HG03565 (cell line): ENCODE measurements at regions not wholly inside any gene's neighbourhood (a gene's known extent, or its start where the extent isn't known, plus 50 kb on each side); places are given as distances from the start of the nearest gene placed in this dataset.
"Not testable (repeated sequence)": the region's sequence is repeated elsewhere in the genome, so short reads cannot be mapped to it uniquely, and the experiment has no call there.

Source experiments
- ATAC-seq: cut with Tn5 transposase; IDR thresholded peaks from one replicate; pipeline ENCODE4 v1.9.1; 2021; ENCODE audit warnings: mild to moderate bottlenecking, moderate library complexity; ENCODE audit not compliant: unreplicated experiment

- ATAC-seq = no peak
Observed at GRCh38 chr10:21159669-21160068, 262.6 kb upstream of the NEBL start.

DNA sequence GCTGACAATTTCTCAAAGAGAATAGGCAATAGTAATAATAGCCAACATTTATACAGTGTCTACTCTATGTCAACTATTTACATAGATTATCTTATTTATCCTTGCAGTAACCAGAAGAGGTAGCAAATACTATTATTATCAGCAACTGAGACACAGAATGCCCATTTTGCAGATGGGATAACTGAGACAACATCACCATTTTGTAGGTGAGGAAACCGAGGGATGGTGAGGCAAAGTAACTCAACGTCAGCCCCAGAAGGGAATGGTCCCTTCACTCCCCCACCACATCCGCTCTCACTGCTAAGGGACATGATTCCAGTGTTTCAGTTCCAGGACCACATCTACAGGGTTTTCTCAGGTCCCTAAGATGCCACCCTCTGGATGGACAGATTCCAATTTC is 261.2 kb upstream of the NEBL start:
- ATAC-seq = no peak

DNA sequence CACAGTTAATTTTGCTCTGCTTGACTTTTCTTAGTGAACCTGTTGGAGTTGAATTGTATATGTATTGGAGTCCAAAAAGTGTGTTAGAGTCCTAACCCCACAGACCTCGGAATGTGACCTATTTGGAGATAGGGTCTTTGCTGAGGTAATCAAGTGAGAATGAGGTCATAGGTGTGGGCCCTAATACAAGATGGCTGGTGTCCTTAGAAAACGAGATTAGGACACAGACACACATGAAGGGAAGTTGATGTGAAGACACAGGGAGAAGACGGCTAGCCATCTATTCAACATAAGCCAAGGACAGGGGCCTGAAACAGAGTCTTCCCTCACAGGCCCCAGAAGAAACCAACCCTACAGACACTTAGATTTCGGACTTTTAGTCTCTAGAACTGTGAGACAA is 260.6 kb upstream of the NEBL start:
- no peak for ATAC-seq

- no peak for ATAC-seq
Observed at GRCh38 chr10:21150166-21150565, 253.1 kb upstream of the NEBL start.

DNA sequence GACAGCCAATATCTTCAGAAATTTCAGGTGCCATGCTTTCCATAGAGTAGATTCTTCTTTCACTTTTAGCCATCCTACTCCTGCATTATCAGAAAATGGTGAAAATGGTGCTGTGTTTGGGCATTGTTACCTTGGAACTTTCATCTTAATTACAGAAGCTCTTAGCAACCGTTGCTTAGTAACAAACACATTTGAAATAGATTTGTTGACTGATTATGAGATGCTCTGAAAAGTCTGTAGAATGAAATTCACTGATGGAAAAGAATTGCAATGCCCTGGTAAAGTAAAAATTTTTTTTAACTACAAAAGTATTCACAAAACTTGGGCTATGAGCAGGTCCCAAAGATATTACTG is 249.3 kb upstream of the NEBL start:
- ATAC-seq = no peak

DNA sequence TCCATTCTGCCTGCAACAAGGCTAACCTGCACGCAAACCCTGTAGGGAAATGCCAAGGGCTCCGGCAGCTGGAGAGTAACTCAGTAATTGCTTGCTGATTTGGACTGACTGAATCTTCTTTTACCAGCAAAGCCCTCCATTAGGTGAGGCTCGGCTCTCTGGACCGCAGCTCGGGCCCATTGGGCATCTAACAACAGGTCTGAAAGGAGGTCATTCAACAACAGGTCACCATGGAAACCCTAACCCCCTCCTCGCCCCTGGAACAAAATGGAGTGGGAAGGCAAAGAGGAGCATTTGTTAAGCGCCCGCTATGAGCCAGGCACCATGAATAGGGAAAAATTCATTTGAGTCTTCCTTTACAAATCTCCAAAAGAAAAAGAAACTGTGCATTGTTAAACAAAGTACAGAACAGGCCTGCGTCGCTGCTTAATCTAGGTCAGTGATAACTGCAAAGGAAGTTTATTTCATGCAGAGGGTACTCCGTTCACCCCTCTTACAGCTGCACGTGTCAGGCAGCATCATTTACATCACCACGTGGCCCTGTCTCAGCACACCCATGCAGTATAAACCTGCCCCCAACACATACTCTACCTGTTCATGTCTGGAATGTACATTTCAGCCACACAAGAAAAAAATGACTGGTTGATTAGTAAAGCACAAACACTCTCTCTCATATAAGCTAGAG is 248.8 kb upstream of the NEBL start:
- ATAC-seq = no peak

DNA sequence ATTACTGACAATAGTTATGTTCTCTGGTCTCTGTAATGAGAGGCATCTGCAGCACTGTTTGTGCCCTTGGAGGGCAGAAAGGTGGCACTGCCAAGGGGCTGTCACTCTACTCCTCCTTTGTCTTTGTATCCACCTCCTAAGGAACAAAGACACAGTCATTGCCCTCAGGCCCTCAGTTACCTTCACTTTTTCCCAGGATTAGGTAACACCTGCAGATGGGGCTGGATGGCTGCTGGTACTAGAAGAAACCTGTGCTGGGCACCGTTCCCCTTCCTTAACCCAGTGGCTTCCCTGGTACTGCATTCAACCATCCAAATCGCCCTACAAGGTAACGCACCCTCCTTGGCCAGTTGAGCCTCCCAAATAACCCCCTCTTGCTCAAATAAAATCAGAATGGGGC is 246.9 kb upstream of the NEBL start:
- ATAC-seq = no peak

- no peak for ATAC-seq
Observed at GRCh38 chr10:21141946-21142492, 244.9 kb upstream of the NEBL start.

GRCh38 chr10:21138769-21139340 is 241.7 kb upstream of the NEBL start:
- ATAC-seq = no peak

DNA sequence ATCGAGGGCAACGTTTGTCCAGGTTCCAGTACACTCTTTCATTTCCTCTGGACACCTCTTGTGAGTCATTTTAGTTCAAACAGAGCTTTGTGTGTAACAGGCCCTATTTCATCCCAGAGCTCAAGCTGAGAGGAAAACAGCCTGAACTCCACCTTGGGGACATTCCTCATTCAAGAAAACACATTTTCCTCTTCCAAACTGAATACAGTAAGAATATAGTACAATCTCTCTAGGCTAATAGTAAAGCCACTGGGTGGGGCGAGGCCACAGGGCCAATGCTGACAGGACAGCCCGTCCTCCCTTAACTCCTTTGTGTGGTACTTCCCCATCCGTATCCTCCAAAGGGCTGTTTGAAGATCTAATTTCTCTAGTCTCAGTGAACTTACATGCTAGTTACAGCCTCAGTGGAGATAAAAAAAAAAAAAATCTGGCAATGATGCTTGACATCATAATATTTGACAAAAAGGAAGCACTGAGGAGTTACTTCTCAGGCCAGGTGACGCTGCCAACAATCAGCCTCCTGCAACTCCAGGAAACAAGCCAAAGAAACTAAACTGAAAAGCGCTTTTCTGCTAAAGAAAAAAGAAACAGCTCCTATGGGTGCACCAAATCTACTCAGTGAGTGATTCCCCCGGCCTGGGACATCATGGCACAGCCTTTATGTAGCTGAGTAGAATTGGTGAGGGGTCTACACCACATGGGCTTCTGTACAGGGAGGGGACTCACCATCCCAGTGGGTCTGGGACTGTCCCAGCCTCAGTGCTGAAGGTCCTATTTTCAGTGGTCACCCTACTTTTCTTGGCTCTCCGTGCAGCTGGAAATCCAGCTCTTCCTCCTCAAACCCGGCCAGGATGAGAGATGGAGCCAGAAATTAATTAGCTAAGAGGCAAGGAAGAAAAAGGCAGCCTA is 238.2 kb upstream of the NEBL start:
- ATAC-seq = no peak

- ATAC-seq = no peak
Observed at GRCh38 chr10:21134645-21135022, 237.5 kb upstream of the NEBL start.

DNA sequence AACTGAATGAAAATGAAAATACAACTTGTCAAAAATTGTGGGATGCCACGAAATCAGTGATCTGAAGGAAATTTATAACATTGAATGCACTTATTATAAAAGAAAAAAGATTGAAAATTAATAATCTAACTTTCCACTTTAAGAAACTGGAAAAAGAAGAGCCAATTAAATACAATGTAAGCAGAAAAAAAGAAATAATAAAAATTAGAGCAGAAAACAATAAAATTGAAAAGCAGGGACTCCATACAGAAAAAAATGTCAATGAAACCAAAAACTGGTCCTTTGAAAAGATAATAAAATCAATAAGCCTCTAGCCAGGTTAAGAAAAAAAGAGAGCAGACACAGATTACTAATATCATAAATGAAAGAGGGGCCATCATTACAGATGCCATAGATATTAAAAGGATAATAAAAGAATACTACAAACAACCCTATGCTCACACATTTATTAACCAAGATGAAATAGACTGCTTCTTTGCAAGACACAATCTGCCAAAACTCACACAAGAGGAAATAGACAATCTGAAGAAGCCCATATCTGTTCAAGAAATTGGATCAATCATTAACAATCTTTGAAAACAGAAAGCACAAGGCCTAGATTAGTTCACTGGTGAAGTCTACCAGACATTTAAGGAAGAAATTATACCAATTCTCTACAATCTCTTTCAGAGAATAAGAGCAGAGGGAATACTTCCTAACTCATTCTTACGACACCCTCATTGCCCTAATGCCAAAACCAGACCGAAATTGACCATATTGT is 233.8 kb upstream of the NEBL start:
- ATAC-seq = no peak

DNA sequence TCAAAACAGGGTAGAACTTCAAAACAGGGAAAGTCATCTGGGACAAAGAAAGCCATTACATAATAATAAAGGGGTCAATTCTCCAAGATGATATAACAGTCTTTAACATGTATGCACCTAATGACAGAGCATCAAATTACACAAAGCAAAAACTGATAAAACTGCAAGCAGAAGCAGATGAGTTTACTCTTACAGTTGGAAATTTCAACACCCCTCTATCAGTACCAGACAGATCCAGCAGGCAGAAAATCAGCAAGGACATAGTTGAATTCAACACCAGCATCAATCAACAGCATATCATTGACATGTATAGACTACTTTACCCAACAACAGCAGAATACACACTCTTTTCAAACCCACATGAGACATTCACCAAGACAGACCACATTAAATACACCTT is 233.0 kb upstream of the NEBL start:
- ATAC-seq = no peak

- ATAC-seq = no peak
Observed at GRCh38 chr10:21125471-21126228, 228.5 kb upstream of the NEBL start.

DNA sequence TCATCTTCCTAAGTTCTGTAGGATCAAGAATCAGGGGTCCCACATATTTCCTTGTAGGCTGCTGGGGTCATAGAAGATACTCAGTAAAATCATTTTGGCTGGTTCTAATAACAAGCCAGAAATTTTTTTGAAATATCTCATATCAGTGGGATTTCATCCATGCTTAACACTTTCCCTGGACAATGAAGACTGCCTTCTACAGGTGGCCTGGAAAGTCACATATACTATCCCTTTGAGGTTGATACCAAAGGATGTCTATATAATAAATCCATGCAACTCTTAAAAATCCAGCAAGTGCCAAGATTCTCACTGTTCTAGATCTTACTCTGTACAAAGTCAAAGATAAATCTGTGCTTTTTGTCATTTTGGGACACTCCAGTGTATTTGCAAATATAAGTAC is 225.8 kb upstream of the NEBL start:
- no peak for ATAC-seq

GRCh38 chr10:21121822-21122221 is 224.7 kb upstream of the NEBL start:
- ATAC-seq = not testable (repeated sequence)

DNA sequence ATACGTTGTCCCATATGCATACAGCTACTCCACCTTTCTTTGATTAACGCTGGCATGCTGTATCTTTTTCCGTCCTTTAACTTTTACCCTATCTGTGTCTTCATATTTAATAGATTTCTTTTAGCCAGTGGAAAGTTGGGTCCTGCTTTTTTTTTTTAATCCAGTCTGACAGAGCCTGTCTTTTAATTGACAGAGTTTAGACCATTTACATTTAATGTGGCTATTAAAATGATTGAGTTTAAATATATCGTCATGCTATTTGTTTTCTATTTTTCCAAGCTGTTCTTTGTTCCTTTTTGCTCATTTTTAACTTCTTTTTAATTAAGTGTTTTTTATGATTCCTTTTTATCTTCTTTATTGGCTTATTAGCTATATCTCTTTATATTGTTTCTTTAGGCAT is 217.6 kb upstream of the NEBL start:
- no peak for ATAC-seq

- ATAC-seq = no peak
Observed at GRCh38 chr10:21110358-21110757, 213.2 kb upstream of the NEBL start.

GRCh38 chr10:21106931-21107330 is 209.8 kb upstream of the NEBL start:
- not testable (repeated sequence) for ATAC-seq

DNA sequence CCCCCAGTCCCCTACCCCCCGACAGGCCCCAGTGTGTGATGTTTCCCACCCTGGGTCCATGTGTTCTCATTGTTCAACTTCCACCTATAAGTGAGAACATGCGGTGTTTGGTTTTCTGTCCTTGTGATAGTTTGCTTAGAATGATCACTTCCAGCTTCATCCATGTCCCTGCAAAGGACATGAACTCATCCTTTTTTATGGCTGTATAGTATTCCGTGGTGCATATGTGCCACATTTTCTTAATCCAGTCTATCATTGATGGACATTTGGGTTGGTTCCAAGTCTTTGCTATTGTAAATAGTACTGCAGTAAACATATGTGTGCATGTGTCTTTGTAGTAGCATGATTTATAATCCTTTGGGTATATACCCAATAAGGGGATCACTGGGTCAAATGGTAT is 208.2 kb upstream of the NEBL start:
- ATAC-seq = not testable (repeated sequence)
